ENCODE measurements at regions not wholly inside any gene's neighbourhood (a gene's known extent, or its start where the extent isn't known, plus 50 kb on each side); places are given as distances from the start of the nearest gene placed in this dataset.

GRCh38 chr17:31752584-31752983, 106.5 kb downstream of the COPRS start:
- no peak overlapping the region for H4K91ac ChIP-seq (replicated peaks; ENCODE audit: insufficient read length, low read length)
- no peak overlapping the region for H3K4me2 ChIP-seq (ENCODE audit: insufficient read depth in 1 of 2, low read depth in 2 of 2, low read length in 2 of 2)
- H3K27me3 ChIP-seq (replicated peaks in 1 of 4; ENCODE audit: control insufficient read depth in 3 of 4, extremely low read depth in 1 of 4, insufficient read depth in 3 of 4, low read length in 3 of 4): no peaks in the 10 kb centered on the region
- no peaks in the 10 kb centered on the region for H3K23me2 ChIP-seq (ENCODE audit: low read depth, low read length)
- no peak for DNase-seq (ENCODE audit: low read depth in 1 of 2, low spot score in 2 of 2)
- no peaks in the 10 kb centered on the region for H4K20me1 ChIP-seq (replicated peaks in 1 of 2; ENCODE audit: control insufficient read depth in 1 of 2, insufficient read depth in 2 of 2, low read length in 2 of 2)
- no peak overlapping the region for H3K14ac ChIP-seq (ENCODE audit: insufficient read length)
- POLR2A ChIA-PET (ENCODE audit: partially characterized antibody): no interaction called here
- H2BK12ac ChIP-seq (ENCODE audit: low read depth, low read length): no peak overlapping the region
- H2AK5ac ChIP-seq (ENCODE audit: low read depth, low read length): no peak overlapping the region
- H2BK120ac ChIP-seq (replicated peaks; ENCODE audit: low read depth, low read length): no peak overlapping the region
- no peaks in the 10 kb centered on the region for H3K9me3 ChIP-seq (ENCODE audit: insufficient read depth in 2 of 2, low read depth in 1 of 2, low read length in 1 of 2)
- H3K23ac ChIP-seq (ENCODE audit: insufficient read length): no peak overlapping the region
- H4K8ac ChIP-seq (ENCODE audit: extremely low read depth, insufficient read depth, low read length): no peak overlapping the region
- H3K56ac ChIP-seq (replicated peaks; ENCODE audit: insufficient read length, low read depth, low read length): no peak overlapping the region
- no peaks in the 10 kb centered on the region for H3K79me1 ChIP-seq (ENCODE audit: low read depth, low read length)
- no peaks in the 10 kb centered on the region for H3K36me3 ChIP-seq (ENCODE audit: control insufficient read depth in 2 of 4, insufficient read depth in 4 of 4, low read length in 3 of 4)
- no peak overlapping the region for H3K27ac ChIP-seq (ENCODE audit: low read depth, low read length)
- CTCF ChIA-PET (ENCODE audit: partially characterized antibody): interaction anchor here (1.3 kb wide), 1 partner anchor 315 kb away, joined by 4 read pairs; no protein-coding TSS in a partner anchor
- TF ChIP-seq TBP (IDR thresholded peaks at IDR 0.05; ENCODE audit: low read depth, low read length): no peak
- no peak for TF ChIP-seq POU5F1 (IDR thresholded peaks at IDR 0.05; ENCODE audit: low read depth, low read length)
- TF ChIP-seq KDM1A (IDR thresholded peaks at IDR 0.05; ENCODE audit: borderline replicate concordance, low read length): no peak
- no peak for TF ChIP-seq RXRA (IDR thresholded peaks at IDR 0.05; ENCODE audit: insufficient read depth, low read depth, low read length)
- no peak for TF ChIP-seq GTF2F1 (IDR thresholded peaks at IDR 0.05; ENCODE audit: borderline replicate concordance, low read depth, low read length)
- no peak for TF ChIP-seq HDAC6 (IDR thresholded peaks at IDR 0.05; ENCODE audit: low read depth, low read length)
- TF ChIP-seq NANOG (IDR thresholded peaks at IDR 0.05; ENCODE audit: insufficient read depth, low read depth, low read length, poor library complexity, severe bottlenecking): no peak
- no peak for TF ChIP-seq YY1 (IDR thresholded peaks at IDR 0.05; ENCODE audit: low read depth, low read length)
- TF ChIP-seq SIRT6 (IDR thresholded peaks at IDR 0.05; ENCODE audit: low read length): no peak
- TF ChIP-seq NRF1 (IDR thresholded peaks at IDR 0.05; ENCODE audit: low read depth, low read length): no peak
- TF ChIP-seq SRF (IDR thresholded peaks at IDR 0.05; ENCODE audit: low read depth, low read length): no peak
- H3K4ac ChIP-seq (replicated peaks; ENCODE audit: insufficient read length, low read depth, low read length): no peak overlapping the region
- no peaks in the 10 kb centered on the region for H3K79me2 ChIP-seq (ENCODE audit: control insufficient read depth in 1 of 2, insufficient read depth in 2 of 2, low read length in 2 of 2)
- no peak overlapping the region for H3K9ac ChIP-seq (replicated peaks in 1 of 4; ENCODE audit: extremely low read depth in 1 of 4, low read depth in 3 of 4, low read length in 3 of 4)
- H4K5ac ChIP-seq (ENCODE audit: insufficient read length, low read depth, low read length): no peak overlapping the region
- H3K4me1 ChIP-seq (replicated peaks in 1 of 4; ENCODE audit: control insufficient read depth in 3 of 4, insufficient read depth in 4 of 4, low read length in 3 of 4): no peaks in the 10 kb centered on the region
- H2BK20ac ChIP-seq (ENCODE audit: low read length): no peak overlapping the region
- whole genome bisulfite sequencing, 2 experiments (ENCODE audit: extremely low coverage in 1 of 2, insufficient coverage in 1 of 2, insufficient read length in 1 of 2, insufficient replicate concordance in 2 of 2, low coverage in 1 of 2, low lambda C conversion rate in 2 of 2, missing lambda C conversion rate in 1 of 2): 84% methylated on average over 6 of the region's 6 CpGs; no CpG with 5 or more reads in 1 of the 2 experiments
- H2BK5ac ChIP-seq (ENCODE audit: low read depth, low read length): 0 out of 2 replicates have a peak overlapping the region, but pooled peaks have one; percentile 35
- H3K18ac ChIP-seq (ENCODE audit: extremely low read depth, low read length): no peak overlapping the region
- no peak overlapping the region for H3K4me3 ChIP-seq (ENCODE audit: extremely low read depth in 1 of 4, insufficient read depth in 2 of 4, low read depth in 3 of 4, low read length in 4 of 4)
- no peak overlapping the region for H2AFZ ChIP-seq (ENCODE audit: low read length)
- no peak overlapping the region for H2BK15ac ChIP-seq (ENCODE audit: low read length)
- no peak for FAIRE-seq

Data from H1 (cell line).